HG03095 (cell line): ENCODE measurements at regions not wholly inside any gene's neighbourhood (a gene's known extent, or its start where the extent isn't known, plus 50 kb on each side); places are given as distances from the start of the nearest gene placed in this dataset.

ENCODE experiments used
- ATAC-seq: cut with Tn5 transposase; IDR thresholded peaks from one replicate; pipeline ENCODE4 v1.9.1; 2021; ENCODE audit warnings: moderate library complexity; ENCODE audit not compliant: unreplicated experiment

DNA sequence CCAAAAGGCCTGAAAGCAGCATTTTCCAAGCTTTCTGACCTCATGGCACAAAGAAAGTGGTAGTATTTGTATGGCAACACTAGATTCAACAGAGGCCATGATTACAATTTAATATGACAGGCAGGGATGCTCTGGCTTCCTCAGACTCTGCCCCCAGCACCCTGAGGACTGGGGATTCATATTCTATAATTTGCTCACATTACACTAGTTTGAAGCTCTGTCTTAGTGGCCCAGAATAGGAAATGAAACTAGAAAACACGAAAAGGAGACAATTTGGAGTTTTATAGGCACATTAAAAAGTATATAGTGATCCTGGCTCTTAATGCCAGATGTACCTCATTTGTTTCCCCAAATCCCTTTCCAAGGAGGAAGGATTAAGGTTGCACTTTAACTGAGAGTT, 173.0 kb upstream of the STK17B start:
- ATAC-seq, result no peak

GRCh38 chr2:196353717-196354116, 182.3 kb upstream of the STK17B start:
- no peak for ATAC-seq

- ATAC-seq, result no peak
Measured at GRCh38 chr2:196354186-196354585, 182.8 kb upstream of the STK17B start.

DNA sequence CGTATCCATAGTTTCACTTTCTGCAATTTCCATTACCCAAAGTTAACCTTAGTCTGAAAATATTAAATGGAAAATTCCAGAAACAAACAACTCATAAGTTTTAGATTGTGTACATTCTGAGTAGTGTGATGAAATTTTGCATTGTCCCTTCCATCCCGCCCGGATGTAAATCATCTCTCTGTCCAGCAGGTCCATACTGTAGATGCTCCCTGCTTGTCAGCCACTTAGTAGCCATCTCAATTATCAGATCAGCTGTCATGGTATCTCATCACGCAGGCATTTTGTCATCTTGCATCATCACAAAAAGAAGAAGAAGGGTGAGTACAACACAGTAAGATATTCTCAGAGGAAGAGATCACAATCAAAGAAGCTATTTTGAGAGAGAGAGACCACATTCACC, 185.0 kb upstream of the STK17B start:
- ATAC-seq, result no peak

GRCh38 chr2:196360650-196361049, 189.3 kb upstream of the STK17B start:
- ATAC-seq, result no peak

GRCh38 chr2:196361606-196362326, 190.4 kb upstream of the STK17B start:
- no peak for ATAC-seq

GRCh38 chr2:196362973-196363549, 191.7 kb upstream of the STK17B start:
- ATAC-seq, result no peak

GRCh38 chr2:196365145-196365544, 193.8 kb upstream of the STK17B start:
- ATAC-seq, result no peak

DNA sequence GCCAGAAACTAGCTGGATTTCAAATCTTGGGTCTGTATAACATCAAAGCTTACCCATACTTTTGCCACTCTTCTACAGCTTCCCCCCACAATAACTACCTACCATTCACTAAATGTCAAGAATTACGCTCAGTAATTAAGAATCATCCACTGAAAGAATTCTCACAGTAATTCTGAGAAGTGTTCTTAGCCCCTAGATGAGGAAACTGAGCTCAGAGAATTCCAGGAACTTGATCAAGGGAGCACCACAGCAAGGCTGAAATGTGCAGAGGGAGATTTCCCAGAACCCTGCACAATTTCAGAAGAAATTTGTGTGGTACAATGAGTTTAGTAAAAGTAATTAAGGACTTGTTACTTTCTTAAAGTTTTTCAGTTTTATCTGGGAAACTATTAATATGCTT, 194.5 kb upstream of the STK17B start:
- no peak for ATAC-seq

DNA sequence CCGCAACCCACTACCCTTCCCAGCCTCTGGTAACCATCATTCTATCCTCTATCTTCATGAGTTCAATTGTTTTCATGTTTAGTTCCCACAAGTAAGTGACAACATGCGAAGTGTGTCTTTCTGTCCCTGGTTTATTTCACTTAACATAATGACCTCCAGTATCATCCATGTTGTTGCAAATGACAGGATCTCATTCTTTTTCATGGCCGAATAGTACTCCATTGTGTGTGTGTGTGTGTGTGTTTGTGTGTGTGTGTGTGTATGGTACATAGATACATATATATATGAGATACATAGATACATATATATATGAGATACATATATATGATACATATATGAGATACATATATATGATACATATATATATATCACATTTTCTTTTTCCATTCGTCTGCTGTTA, 196.3 kb upstream of the STK17B start:
- ATAC-seq, result no peak

DNA sequence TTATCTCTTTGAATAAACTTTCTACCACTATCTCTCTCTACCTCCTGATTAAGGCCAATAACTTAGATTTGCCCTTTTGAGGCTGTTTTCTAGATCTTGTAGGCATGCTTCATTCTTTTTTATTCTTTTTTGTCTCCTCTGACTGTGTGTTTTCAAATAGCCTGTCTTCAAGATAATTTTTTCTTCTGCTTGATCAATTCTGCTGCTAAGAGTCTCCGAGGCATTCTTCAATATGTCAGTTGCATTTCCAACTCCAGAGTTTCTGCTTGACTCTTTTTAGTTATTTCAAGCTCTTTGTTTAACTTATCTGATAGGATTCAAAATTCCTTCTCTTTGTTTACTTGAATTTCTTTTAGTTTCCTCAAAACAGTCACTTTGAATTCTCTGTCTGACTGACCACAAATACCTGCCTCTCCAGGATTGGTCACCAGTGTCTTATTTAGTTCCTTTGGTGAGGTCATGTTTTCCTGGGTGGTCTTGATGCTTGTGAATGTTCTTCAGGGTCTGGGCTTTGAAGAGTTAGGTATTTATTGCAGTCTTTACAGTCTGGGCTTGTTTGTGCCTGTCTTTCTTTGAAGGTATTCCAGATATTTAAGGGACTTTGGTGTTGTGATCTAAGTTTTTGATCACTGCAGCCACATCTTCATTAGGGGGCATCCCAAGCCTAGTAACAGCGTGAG, 197.3 kb upstream of the STK17B start:
- ATAC-seq, result no peak

GRCh38 chr2:196369967-196370366, 198.6 kb upstream of the STK17B start:
- no peak for ATAC-seq

- no peak for ATAC-seq
Measured at GRCh38 chr2:196370381-196370780, 199.0 kb upstream of the STK17B start.

- no peak for ATAC-seq
Measured at GRCh38 chr2:196372276-196372809, 201.0 kb upstream of the STK17B start.

GRCh38 chr2:196372811-196373664, 201.7 kb upstream of the STK17B start:
- ATAC-seq, result no peak

DNA sequence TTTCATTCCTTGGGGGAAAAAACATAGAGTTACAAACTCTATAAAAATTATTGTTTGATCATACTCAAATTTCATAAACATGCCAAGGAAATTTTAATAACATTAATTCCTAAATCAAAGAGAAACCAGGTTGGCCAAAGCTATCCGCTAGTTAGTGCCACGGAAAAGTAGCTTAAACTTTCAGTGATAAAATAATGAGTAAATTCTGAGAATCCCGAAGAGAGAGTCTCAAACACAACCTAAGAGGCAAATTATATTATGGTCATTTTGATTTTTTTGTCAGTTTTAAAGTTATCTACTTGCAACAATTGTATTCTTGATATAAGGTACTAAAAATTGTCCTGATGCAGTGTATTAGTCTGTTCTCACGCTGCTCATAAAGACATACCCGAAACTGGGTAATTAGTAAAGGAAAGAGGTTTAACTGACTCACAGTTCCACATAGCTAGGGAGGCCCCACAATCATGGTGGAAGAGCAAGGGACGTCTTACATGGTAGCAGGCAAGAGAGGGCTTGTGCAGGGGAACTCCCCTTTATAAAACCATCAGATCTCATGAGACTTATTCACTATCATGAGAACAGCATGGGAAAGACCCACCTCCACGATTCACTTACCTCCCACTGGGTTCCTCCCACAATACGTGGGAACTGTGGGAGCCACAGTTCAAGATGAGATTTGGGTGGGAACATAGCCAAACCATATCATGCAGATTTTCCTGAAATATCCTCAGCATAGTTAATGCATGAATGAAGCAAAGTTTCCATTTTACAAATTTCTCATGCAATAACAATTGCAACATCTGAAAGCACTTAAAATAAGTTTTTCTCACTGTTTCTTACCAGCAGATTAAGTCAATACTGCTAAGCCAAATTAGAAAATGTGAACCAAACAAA, 205.9 kb upstream of the STK17B start:
- peak; percentile 57 for ATAC-seq

- no peak for ATAC-seq
Measured at GRCh38 chr2:196379600-196379999, 208.2 kb upstream of the STK17B start.

DNA sequence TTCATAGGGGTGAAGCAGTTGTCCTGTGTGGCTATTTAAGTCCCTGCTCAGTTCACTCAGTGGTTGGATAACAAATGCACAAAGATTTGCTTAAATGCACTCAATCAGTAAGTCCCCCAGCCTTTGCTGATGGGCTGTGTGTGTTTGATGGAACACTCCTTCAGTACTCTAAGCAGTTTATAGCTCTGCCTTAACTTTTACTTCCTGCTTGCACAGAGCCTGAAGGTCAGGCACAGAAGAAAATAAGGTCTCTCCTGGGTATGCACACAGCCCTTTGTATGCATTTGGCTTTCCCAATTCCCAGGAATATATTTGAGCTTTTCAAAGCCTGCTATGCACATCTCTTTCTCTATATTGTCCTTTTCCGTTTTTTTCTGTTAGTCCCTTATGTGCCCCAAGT, 208.7 kb upstream of the STK17B start:
- ATAC-seq, result no peak

DNA sequence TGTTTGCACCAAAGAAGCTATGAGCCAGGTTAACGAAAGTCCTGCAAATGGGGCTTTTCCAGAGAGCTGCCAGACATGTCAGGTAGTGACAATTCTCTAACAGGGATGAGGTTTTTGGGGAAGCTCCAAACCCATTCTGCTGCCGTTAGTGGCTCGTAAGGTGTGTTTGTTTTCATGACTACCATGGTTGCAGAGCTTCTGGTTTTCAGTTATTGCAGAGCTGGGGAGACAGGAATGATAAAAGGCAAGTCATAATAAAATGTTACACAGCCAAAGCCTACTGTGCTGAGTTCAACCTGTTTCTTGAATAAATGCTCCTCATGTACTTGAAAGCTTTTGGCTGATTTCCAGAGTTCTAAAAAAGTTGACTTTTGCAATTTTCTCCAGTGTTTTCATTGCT, 209.2 kb upstream of the STK17B start:
- no peak for ATAC-seq

- no peak for ATAC-seq
Measured at GRCh38 chr2:196381464-196381863, 210.1 kb upstream of the STK17B start.
